Astrocyte of the spinal cord (primary cell): ENCODE measurements at regions not wholly inside any gene's neighbourhood (a gene's known extent, or its start where the extent isn't known, plus 50 kb on each side); places are given as distances from the start of the nearest gene placed in this dataset.

Experiments used
- DNase-seq: peaks from one replicate; pipeline ENCODE4 v3.0.0; 2011; ENCODE audit warnings: low read depth, low spot score
- H3K4me3 ChIP-seq: 2 replicates; pipeline ENCODE4 v1.5.1; 2011; ENCODE audit warnings: low read depth, mild to moderate bottlenecking, low read length, moderate library complexity
- in situ Hi-C: cut with HindIII; loops from 2 replicates; pipeline ENCODE4 v1.10.0; 2017; ENCODE audit warnings: low sequenced_read_pairs
- TF ChIP-seq, protein P1 (sequence below): IDR thresholded peaks from 2 replicates; pipeline ENCODE4 v1.5.1; 2012; ENCODE audit warnings: low read depth, mild to moderate bottlenecking, low read length, inconsistent platforms

DNA sequence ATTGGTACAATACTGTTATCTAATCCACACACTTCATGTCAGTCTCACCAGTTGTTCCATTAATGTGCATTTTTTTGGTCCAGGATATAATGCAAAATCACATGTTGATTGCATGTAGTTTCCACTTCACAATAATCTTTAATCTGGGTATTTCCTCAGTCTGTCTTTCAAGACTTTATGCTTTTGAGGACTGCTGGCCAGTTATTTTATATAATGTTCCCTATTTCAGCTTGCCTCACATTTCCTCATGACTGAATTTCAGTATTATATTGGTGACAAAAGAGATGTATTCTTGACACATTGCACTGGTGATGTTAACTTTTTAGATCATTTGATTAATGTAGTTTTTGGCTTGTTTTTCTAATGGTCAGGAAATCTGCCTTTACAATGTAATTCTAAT, 368.3 kb downstream of the IRS2 start:
- H3K4me3 ChIP-seq = no peak overlapping the region
- TF ChIP-seq, protein P1, sequence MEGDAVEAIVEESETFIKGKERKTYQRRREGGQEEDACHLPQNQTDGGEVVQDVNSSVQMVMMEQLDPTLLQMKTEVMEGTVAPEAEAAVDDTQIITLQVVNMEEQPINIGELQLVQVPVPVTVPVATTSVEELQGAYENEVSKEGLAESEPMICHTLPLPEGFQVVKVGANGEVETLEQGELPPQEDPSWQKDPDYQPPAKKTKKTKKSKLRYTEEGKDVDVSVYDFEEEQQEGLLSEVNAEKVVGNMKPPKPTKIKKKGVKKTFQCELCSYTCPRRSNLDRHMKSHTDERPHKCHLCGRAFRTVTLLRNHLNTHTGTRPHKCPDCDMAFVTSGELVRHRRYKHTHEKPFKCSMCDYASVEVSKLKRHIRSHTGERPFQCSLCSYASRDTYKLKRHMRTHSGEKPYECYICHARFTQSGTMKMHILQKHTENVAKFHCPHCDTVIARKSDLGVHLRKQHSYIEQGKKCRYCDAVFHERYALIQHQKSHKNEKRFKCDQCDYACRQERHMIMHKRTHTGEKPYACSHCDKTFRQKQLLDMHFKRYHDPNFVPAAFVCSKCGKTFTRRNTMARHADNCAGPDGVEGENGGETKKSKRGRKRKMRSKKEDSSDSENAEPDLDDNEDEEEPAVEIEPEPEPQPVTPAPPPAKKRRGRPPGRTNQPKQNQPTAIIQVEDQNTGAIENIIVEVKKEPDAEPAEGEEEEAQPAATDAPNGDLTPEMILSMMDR = no peak
- in situ Hi-C loops = no loop called here
- no peak for DNase-seq

DNA sequence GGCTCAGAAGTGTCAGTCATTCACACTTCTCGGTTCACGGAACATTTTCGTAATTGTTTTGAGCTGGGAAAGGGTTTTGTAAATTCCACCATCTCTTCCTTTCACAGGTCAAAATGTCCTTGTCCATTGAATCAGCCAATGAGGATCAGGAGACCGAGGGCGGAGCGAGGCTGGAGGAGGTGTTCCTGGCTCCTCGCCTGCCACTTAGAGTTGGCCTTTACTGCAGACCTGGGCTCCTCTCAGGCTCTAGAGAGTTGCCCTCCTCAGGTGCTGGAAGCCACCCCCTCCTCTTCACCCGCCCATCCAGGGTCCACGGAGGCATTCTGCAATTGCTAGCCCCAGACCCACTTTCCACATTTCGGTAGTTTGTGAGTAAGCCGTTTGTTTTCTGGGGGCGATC, 370.4 kb downstream of the IRS2 start:
- no peak for DNase-seq
- in situ Hi-C loops = no loop called here
- TF ChIP-seq, protein P1 = no peak
- H3K4me3 ChIP-seq = no peak overlapping the region

DNA sequence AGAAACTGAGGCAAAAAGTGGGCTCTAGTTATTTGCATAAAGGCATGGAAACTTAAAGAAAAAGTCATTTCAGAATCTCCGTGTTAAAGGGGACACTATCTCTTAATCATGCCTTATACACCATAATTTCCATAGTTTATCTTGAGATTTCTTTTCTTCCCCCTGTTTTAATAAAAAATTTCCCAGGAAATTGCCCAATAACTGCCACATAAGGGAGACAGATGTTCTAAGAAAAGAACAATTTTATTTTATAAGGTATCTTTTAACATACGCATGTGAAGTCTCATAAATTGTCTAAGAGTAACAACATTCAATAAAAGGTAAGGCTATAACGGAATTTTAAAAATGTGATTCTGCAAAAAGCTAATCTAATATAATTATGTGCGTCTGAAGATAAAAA, 371.3 kb downstream of the IRS2 start:
- no peak for DNase-seq
- in situ Hi-C loops = no loop called here
- TF ChIP-seq, protein P1 = no peak
- H3K4me3 ChIP-seq = no peak overlapping the region

DNA sequence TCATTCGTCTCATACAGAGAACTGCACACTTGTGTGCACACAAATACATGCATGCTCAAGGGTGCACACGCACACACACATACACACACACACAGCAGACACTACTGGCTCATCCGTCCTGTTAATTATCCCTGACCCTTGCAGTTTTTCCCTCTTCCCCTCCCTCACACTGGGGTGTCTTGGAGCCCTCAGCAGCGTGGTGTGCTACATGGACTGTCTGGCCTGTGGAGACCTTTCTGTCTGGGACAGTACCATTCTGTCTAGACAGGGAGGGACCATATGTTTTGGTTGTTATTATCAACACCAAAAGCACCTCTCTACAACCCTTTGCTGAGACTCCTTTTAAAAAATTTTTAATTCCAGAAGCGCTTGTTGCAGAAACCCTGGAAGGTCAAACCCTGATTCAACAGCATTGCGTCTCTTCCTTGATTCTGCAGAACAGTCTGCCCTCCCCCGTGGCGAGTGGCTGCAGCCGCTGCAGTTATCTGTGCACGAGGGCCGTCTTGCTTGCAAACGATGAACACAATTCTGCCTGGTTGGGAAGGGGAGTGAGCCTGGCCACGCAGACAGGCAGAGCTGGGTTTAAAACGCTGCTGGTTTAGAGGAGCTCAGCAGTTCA, 374.0 kb downstream of the IRS2 start:
- no peak overlapping the region for H3K4me3 ChIP-seq
- in situ Hi-C loops = no loop called here
- DNase-seq = peak; percentile 80
- TF ChIP-seq, protein P1 = no peak

DNA sequence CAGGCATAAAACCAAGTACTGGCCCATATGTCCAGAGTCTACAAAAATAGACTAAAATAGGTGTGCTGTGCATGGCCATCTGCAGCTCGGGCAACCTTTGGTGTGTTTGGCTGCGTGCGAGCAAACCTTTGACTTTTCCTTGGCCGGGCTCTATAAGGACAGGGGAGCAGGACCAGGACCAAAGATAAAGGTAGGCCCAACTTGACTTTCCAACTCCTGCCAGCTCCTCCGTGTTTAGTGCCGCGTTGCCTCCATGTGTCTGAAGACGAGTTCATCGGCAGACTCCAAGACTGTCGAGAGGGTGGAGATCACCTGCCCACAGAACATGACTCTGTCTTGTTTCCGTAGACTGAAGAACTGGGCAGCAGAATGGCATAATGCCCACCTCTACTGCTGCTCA, 375.5 kb downstream of the IRS2 start:
- no peak overlapping the region for H3K4me3 ChIP-seq
- TF ChIP-seq, protein P1 = no peak
- no peak for DNase-seq
- in situ Hi-C loops = no loop called here

DNA sequence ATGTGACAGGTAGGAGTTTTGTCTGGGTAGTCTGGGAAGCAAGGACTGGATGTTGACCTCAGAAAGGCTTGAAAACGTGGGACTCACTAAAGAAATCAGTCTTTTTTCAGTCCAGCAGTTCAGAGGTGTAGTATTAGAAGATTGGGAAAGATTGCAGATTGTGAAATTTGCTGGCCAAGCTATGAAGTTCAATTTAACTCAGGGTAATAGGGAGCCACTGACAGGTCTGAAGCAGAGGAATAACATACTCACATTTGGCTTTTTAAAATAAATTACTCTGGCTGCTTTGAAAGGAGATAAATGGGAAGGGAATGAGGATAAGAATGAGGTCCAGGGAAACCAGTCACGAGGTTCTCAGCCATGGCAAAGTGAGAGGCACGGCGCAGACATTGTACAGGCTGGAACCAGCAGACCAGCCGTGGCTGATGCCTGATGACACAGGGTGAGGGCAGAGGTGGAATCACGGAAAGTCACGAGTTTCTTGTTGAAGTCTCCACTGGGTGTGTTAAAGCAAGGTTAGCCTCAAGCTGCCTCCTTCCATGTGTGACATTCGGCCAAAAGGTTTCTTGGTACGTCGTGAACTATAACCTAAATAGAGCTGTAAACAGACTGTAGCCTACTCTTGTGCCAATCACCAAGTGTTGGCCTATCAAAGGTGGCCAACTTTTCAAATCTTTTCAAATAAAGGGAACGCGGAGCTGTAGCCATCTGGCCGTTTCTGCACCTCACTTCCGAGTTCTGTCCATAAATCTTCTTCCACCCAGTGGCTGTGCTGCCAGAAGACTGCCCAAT, 377.6 kb downstream of the IRS2 start:
- no peak for DNase-seq
- in situ Hi-C loops = no loop called here
- TF ChIP-seq, protein P1 = no peak
- H3K4me3 ChIP-seq = no peak overlapping the region
